ENCODE measurements at regions not wholly inside any gene's neighbourhood (a gene's known extent, or its start where the extent isn't known, plus 50 kb on each side); places are given as distances from the start of the nearest gene placed in this dataset.

DNA sequence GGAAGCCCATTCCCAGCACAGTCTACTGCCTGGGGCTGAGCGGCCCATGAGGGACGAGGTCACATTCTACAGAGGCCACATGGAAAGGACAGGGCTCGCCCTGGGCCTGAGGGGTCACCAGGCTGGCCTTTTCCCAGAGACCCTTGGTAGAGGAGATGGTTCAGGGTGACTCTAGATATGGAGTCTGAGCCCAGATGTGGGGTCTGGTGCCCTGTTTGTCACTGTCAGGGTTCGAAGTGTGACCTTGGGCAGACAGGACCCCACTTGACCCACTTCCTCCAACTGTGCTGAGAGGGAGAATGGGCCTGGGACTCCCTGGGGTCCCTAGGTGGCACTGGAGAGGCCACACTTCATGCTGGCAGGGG lies 81.0 kb downstream of the MYEOV start:
- TF ChIP-seq, protein P1, sequence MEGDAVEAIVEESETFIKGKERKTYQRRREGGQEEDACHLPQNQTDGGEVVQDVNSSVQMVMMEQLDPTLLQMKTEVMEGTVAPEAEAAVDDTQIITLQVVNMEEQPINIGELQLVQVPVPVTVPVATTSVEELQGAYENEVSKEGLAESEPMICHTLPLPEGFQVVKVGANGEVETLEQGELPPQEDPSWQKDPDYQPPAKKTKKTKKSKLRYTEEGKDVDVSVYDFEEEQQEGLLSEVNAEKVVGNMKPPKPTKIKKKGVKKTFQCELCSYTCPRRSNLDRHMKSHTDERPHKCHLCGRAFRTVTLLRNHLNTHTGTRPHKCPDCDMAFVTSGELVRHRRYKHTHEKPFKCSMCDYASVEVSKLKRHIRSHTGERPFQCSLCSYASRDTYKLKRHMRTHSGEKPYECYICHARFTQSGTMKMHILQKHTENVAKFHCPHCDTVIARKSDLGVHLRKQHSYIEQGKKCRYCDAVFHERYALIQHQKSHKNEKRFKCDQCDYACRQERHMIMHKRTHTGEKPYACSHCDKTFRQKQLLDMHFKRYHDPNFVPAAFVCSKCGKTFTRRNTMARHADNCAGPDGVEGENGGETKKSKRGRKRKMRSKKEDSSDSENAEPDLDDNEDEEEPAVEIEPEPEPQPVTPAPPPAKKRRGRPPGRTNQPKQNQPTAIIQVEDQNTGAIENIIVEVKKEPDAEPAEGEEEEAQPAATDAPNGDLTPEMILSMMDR (IDR thresholded peaks at IDR 0.05), result no peak
- no peak for TF ChIP-seq POLR2A (IDR thresholded peaks at IDR 0.05)
- TF ChIP-seq EP300 (IDR thresholded peaks at IDR 0.05), result no peak
